Heart left ventricle (tissue), 13 donors: ENCODE measurements at regions not wholly inside any gene's neighbourhood (a gene's known extent, or its start where the extent isn't known, plus 50 kb on each side); places are given as distances from the start of the nearest gene placed in this dataset.

Source experiments
- CTCF ChIP-seq, 12 donors: fragments of 200-600 bp; sonication (generic) in 4 of 12; IDR thresholded peaks; one replicate each; pipeline versions ENCODE4 v1.5.0 to v1.8.0; 2018 to 2022; ENCODE audit warnings: antibody characterized with exemption in 12 of 12, mild to moderate bottlenecking in 5 of 12
- POLR2A ChIP-seq, 2 donors: fragments of 450-650 bp; IDR thresholded peaks; one replicate each; pipeline ENCODE4 v1.6.1; 2017; ENCODE audit warnings: antibody characterized with exemption in 2 of 2, mild to moderate bottlenecking in 2 of 2, moderate library complexity in 2 of 2
- donor health status: ischemic (EF 13 %, LVEDD 7.1; RV severe dilation, severe dysfunction).
- donor health status: DM: no; HTN: yes; CAD: no.
- donor health status: DM: no; HTN: no; CAD: no.
- donor health status: ischemic (EF 25% LVEDD 6.9; RV normal size, moderate dysfunction).
- donor health status: ischemic (EF 25% LVEDD 5.7; RV mildly dilated, moderate dysfunction).
- donor health status: ischemic (EF 35%, LVEDD 5.7; RV mildly dilated, moderate dysfunction).
- donor health status: nonischemic (EF 11% LVEDD 7.7; RV severe dilation, severe dysfunction).
- donor health status: DM: yes; HTN: yes; CAD: no.
- donor health status: PGD.
- donor health status: ischemic (EF 29% LVEDD 5.4; RV normal size, mild dysfunction).
- donor health status: nonischemic (EF 23%, LVEDD 6.1; RV moderate dilation, normal function).

- TF ChIP-seq CTCF (IDR thresholded peaks at IDR 0.05) = no peak
- TF ChIP-seq POLR2A (IDR thresholded peaks at IDR 0.05) = no peak
Measured at GRCh38 chr2:241947401-241947800, 77.9 kb downstream of the RTP5 start.
